ENCODE measurements at regions not wholly inside any gene's neighbourhood (a gene's known extent, or its start where the extent isn't known, plus 50 kb on each side); places are given as distances from the start of the nearest gene placed in this dataset.

GRCh38 chr5:73998489-73998888, 372.5 kb downstream of the ARHGEF28 start:
- H3K36me3 ChIP-seq (ENCODE audit: insufficient read depth in 1 of 2, low read depth in 1 of 2) = no peaks in the 10 kb centered on the region
- WGBS, 3 donors = 30 to 46% (median 37%) methylated on average over 4 of the region's 4 CpGs
- ATAC-seq (no peak), DNase-seq (no peak)
- peaks cover 13% of the 10 kb centered on the region for H3K4me1 ChIP-seq
- no peaks in the 10 kb centered on the region for H3K27me3 ChIP-seq (ENCODE audit: insufficient read depth in 3 of 3, low read length in 2 of 3)
- TF ChIP-seq CTCF (IDR thresholded peaks at IDR 0.05) = no peak
- H3K9me3 ChIP-seq = no peaks in the 10 kb centered on the region
- intact Hi-C loops (cut with DNase I) = no loop called here
- H3K4me3 ChIP-seq = no peak overlapping the region
- no peak overlapping the region for H3K27ac ChIP-seq

- no peak for ATAC-seq
- Histone ChIP-seq H3K4me3 (no peak overlapping the region), H3K4me1 (peaks cover 13% of the 10 kb centered on the region), H3K27me3 (ENCODE audit: insufficient read depth in 3 of 3, low read length in 2 of 3) (no peaks in the 10 kb centered on the region), H3K27ac (no peak overlapping the region), H3K9me3 (no peaks in the 10 kb centered on the region), H3K36me3 (ENCODE audit: insufficient read depth in 1 of 2, low read depth in 1 of 2) (no peaks in the 10 kb centered on the region)
- no peak for DNase-seq
- TF ChIP-seq CTCF (IDR thresholded peaks at IDR 0.05) = no peak
- intact Hi-C loops (cut with DNase I) = no loop called here
Measured at GRCh38 chr5:73997960-73998359, 372.0 kb downstream of the ARHGEF28 start.

GRCh38 chr5:73996151-73996755, 370.3 kb downstream of the ARHGEF28 start:
- ATAC-seq = no peak
- no peak overlapping the region for H3K4me3 ChIP-seq
- WGBS, 3 donors = 43 to 63% (median 61%) methylated on average over 2 of the region's 2 CpGs
- no peaks in the 10 kb centered on the region for H3K27me3 ChIP-seq (ENCODE audit: insufficient read depth in 3 of 3, low read length in 2 of 3)
- no peak for DNase-seq
- intact Hi-C loops (cut with DNase I) = no loop called here
- H3K36me3 ChIP-seq (ENCODE audit: insufficient read depth in 1 of 2, low read depth in 1 of 2) = no peaks in the 10 kb centered on the region
- H3K27ac ChIP-seq = no peak overlapping the region
- no peaks in the 10 kb centered on the region for H3K9me3 ChIP-seq
- H3K4me1 ChIP-seq = peaks cover 13% of the 10 kb centered on the region
- TF ChIP-seq CTCF (IDR thresholded peaks at IDR 0.05) = no peak

GRCh38 chr5:73994963-73995362, 369.0 kb downstream of the ARHGEF28 start:
- Histone ChIP-seq H3K27ac (no peak overlapping the region), H3K4me3 (no peak overlapping the region), H3K36me3 (ENCODE audit: insufficient read depth in 1 of 2, low read depth in 1 of 2) (no peaks in the 10 kb centered on the region), H3K9me3 (no peaks in the 10 kb centered on the region), H3K27me3 (ENCODE audit: insufficient read depth in 3 of 3, low read length in 2 of 3) (no peaks in the 10 kb centered on the region), H3K4me1 (peaks cover 13% of the 10 kb centered on the region)
- 90 to 92% (median 91%) methylated on average over 2 of the region's 2 CpGs for WGBS, 3 donors
- ATAC-seq (no peak), DNase-seq (no peak)
- no peak for TF ChIP-seq CTCF (IDR thresholded peaks at IDR 0.05)
- intact Hi-C loops (cut with DNase I) = no loop called here
